Astrocyte (in vitro differentiated cells and primary cell): ENCODE measurements at regions not wholly inside any gene's neighbourhood (a gene's known extent, or its start where the extent isn't known, plus 50 kb on each side); places are given as distances from the start of the nearest gene placed in this dataset.

Experiments
- DNase-seq: peaks from one replicate; pipeline ENCODE4 v3.0.0-alpha.2; 2010; ENCODE audit warnings: low read depth
- FAIRE-seq: peaks from 2 replicates; lab custom pipeline; 2011; peaks lifted over from hg19 to GRCh38; lab: Jason Lieb, UNC
- H2AFZ ChIP-seq: 2 replicates; pipeline ENCODE4 v1.6.0; 2012; ENCODE audit warnings: low read depth, low read length, inconsistent platforms
- H3K27ac ChIP-seq: 2 replicates; pipeline ENCODE4 v1.5.1; 2011; ENCODE audit warnings: low read depth, low read length, inconsistent platforms
- H3K27me3 ChIP-seq: 2 replicates; pipeline ENCODE4 v1.6.0; 2011; ENCODE audit warnings: low read length, inconsistent platforms; ENCODE audit not compliant: insufficient read depth
- H3K36me3 ChIP-seq: 2 replicates; pipeline ENCODE4 v1.5.1; 2011; ENCODE audit warnings: low read length, inconsistent platforms; ENCODE audit not compliant: insufficient read depth
- H3K4me1 ChIP-seq: 2 replicates; pipeline ENCODE4 v1.5.1; 2011; ENCODE audit warnings: low read length, inconsistent platforms; ENCODE audit not compliant: insufficient read depth
- H3K4me2 ChIP-seq: 2 replicates; pipeline ENCODE4 v1.6.0; 2012; ENCODE audit warnings: low read length, inconsistent platforms
- H3K4me3 ChIP-seq: 2 replicates; pipeline ENCODE4 v1.5.1; 2011; ENCODE audit warnings: low read depth, mild to moderate bottlenecking, low read length, inconsistent platforms; ENCODE audit not compliant: insufficient read depth
- H3K79me2 ChIP-seq: 2 replicates; pipeline ENCODE4 v1.6.0; 2012; ENCODE audit warnings: mild to moderate bottlenecking, low read length, inconsistent platforms; ENCODE audit not compliant: insufficient read depth
- H3K9ac ChIP-seq: 2 replicates; pipeline ENCODE4 v1.6.0; 2012; ENCODE audit warnings: mild to moderate bottlenecking, low read length, inconsistent platforms
- H3K9me3 ChIP-seq: 2 replicates; pipeline ENCODE4 v1.5.1; 2012; ENCODE audit warnings: low read depth, mild to moderate bottlenecking, low read length, inconsistent platforms; ENCODE audit not compliant: insufficient read depth
- H4K20me1 ChIP-seq: 2 replicates; pipeline ENCODE4 v1.6.0; 2012; ENCODE audit warnings: low read length, inconsistent platforms; ENCODE audit not compliant: insufficient read depth
- H3K27ac Mint-ChIP-seq: one replicate; pipeline ENCODE4 v1.8.0; 2021; ENCODE audit warnings: mild to moderate bottlenecking, mixed read lengths; ENCODE audit not compliant: unreplicated experiment
- H3K27me3 Mint-ChIP-seq: one replicate; pipeline ENCODE4 v1.8.0; 2021; ENCODE audit warnings: low read depth, mixed read lengths; ENCODE audit not compliant: unreplicated experiment
- H3K36me3 Mint-ChIP-seq: one replicate; pipeline ENCODE4 v1.8.0; 2021; ENCODE audit warnings: low read depth, mixed read lengths; ENCODE audit not compliant: unreplicated experiment
- H3K4me1 Mint-ChIP-seq: one replicate; pipeline ENCODE4 v1.8.0; 2021; ENCODE audit warnings: low read depth, mixed read lengths; ENCODE audit not compliant: unreplicated experiment
- H3K4me3 Mint-ChIP-seq: one replicate; pipeline ENCODE4 v1.8.0; 2021; ENCODE audit warnings: mild to moderate bottlenecking, moderate library complexity, mixed read lengths; ENCODE audit not compliant: unreplicated experiment
- H3K9me3 Mint-ChIP-seq: one replicate; pipeline ENCODE4 v1.8.0; 2021; ENCODE audit warnings: mild to moderate bottlenecking, mixed read lengths; ENCODE audit not compliant: unreplicated experiment
- EZH2 ChIP-seq: IDR thresholded peaks from 2 replicates; pipeline ENCODE4 v1.6.1; 2012; ENCODE audit warnings: mild to moderate bottlenecking, low read length, inconsistent platforms; ENCODE audit not compliant: insufficient read depth
- TF ChIP-seq, protein P1 (sequence below): IDR thresholded peaks from 2 replicates; pipeline ENCODE4 v1.5.1; 2011; ENCODE audit warnings: low read depth, mild to moderate bottlenecking, inconsistent platforms, low read length, moderate library complexity; ENCODE audit not compliant: insufficient read depth

DNA sequence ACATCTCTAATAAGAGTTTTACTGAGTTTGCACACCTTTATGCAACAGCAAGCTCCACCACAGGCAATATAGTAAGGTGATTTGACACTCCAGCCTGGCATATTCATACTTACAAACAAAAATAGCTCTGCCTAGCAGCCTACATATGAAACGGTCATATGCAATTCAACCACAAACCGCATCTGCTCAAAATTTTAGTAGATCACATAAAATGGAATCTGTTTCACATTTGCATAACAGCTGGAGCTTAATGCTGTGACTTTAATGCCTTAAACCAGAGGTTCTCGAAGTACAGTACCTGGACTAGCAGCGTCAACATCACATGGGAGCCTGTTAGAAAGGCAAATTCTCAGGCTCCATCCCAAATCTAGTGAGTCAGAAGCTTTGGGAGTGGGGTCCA, 578.4 kb downstream of the CDH11 start:
- no peaks in the 10 kb centered on the region for H3K36me3 Mint-ChIP-seq
- Histone ChIP-seq H2AFZ (no peak overlapping the region), H3K79me2 (no peaks in the 10 kb centered on the region), H3K9ac (no peak overlapping the region), H3K9me3 (no peaks in the 10 kb centered on the region), H3K27ac (no peak overlapping the region), H3K4me2 (no peak overlapping the region), H4K20me1 (no peaks in the 10 kb centered on the region), H3K36me3 (no peaks in the 10 kb centered on the region), H3K4me3 (no peak overlapping the region), H3K4me1 (no peaks in the 10 kb centered on the region), H3K27me3 (no peaks in the 10 kb centered on the region)
- peaks cover 7% of the 10 kb centered on the region for H3K4me1 Mint-ChIP-seq
- no peak for DNase-seq
- no peak overlapping the region for H3K27ac Mint-ChIP-seq
- peaks cover 4% of the 10 kb centered on the region for H3K9me3 Mint-ChIP-seq
- H3K27me3 Mint-ChIP-seq: no peaks in the 10 kb centered on the region
- TF ChIP-seq, protein P1, sequence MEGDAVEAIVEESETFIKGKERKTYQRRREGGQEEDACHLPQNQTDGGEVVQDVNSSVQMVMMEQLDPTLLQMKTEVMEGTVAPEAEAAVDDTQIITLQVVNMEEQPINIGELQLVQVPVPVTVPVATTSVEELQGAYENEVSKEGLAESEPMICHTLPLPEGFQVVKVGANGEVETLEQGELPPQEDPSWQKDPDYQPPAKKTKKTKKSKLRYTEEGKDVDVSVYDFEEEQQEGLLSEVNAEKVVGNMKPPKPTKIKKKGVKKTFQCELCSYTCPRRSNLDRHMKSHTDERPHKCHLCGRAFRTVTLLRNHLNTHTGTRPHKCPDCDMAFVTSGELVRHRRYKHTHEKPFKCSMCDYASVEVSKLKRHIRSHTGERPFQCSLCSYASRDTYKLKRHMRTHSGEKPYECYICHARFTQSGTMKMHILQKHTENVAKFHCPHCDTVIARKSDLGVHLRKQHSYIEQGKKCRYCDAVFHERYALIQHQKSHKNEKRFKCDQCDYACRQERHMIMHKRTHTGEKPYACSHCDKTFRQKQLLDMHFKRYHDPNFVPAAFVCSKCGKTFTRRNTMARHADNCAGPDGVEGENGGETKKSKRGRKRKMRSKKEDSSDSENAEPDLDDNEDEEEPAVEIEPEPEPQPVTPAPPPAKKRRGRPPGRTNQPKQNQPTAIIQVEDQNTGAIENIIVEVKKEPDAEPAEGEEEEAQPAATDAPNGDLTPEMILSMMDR: no peak
- TF ChIP-seq EZH2: no peak
- no peak for FAIRE-seq
- no peak overlapping the region for H3K4me3 Mint-ChIP-seq

DNA sequence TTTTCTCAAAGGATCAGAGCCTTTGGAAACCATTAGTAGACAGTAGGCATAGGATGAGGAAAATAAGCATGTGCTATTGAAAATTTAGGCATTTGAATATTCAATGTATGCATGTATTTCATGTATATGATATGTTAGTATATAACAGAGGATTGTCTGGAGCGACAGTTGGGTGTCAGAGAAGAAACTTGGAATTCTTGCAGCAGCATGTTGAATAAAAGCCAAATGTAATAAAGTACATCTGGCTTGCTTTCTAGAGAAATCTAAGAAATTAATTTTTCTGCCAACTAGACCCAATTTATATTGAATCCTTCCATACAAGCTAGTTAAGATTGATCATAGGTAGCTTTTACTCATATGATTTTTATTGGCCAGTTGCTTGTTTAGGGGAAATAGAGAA, 578.8 kb downstream of the CDH11 start:
- no peaks in the 10 kb centered on the region for H3K27me3 Mint-ChIP-seq
- Histone ChIP-seq H3K4me1 (no peaks in the 10 kb centered on the region), H2AFZ (no peak overlapping the region), H3K27ac (no peak overlapping the region), H4K20me1 (no peaks in the 10 kb centered on the region), H3K4me2 (no peak overlapping the region), H3K79me2 (no peaks in the 10 kb centered on the region), H3K36me3 (no peaks in the 10 kb centered on the region), H3K4me3 (no peak overlapping the region), H3K9me3 (no peaks in the 10 kb centered on the region), H3K9ac (no peak overlapping the region), H3K27me3 (no peaks in the 10 kb centered on the region)
- peaks cover 7% of the 10 kb centered on the region for H3K4me1 Mint-ChIP-seq
- no peak for FAIRE-seq
- H3K27ac Mint-ChIP-seq: no peak overlapping the region
- DNase-seq: no peak
- H3K36me3 Mint-ChIP-seq: no peaks in the 10 kb centered on the region
- H3K9me3 Mint-ChIP-seq: peaks cover 3% of the 10 kb centered on the region
- no peak for TF ChIP-seq EZH2
- no peak overlapping the region for H3K4me3 Mint-ChIP-seq

DNA sequence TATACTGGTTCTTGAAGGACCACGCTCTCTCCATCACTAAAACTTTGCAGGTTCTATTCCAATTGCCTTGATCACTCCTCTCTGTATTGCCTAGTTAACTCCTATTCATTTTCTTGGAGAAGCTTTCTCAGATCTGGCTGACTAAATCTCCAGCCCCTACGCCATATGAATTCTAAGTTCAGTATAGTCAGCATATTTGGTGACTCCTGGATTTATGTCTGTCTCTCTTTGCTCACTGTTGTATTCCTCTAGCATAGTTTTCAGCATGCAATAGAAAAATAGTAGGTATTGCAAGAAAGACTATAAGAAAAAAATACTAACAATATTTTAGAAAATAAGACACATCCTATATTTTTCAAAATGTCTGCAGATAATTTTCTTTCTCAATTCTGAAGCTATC, 579.7 kb downstream of the CDH11 start:
- no peaks in the 10 kb centered on the region for H3K27me3 Mint-ChIP-seq
- H3K9me3 Mint-ChIP-seq: peaks cover 2% of the 10 kb centered on the region
- Histone ChIP-seq H3K36me3 (no peaks in the 10 kb centered on the region), H3K79me2 (no peaks in the 10 kb centered on the region), H3K4me1 (no peaks in the 10 kb centered on the region), H3K27me3 (no peaks in the 10 kb centered on the region), H3K9me3 (no peaks in the 10 kb centered on the region), H3K4me2 (no peak overlapping the region), H2AFZ (no peak overlapping the region), H3K4me3 (no peak overlapping the region), H4K20me1 (no peaks in the 10 kb centered on the region), H3K27ac (no peak overlapping the region), H3K9ac (no peak overlapping the region)
- H3K4me1 Mint-ChIP-seq: peaks cover 7% of the 10 kb centered on the region
- DNase-seq (no peak), FAIRE-seq (no peak)
- no peaks in the 10 kb centered on the region for H3K36me3 Mint-ChIP-seq
- TF ChIP-seq EZH2: no peak
- TF ChIP-seq, protein P1: no peak
- no peak overlapping the region for H3K4me3 Mint-ChIP-seq
- H3K27ac Mint-ChIP-seq: no peak overlapping the region
